KMS-11 (cell line): ENCODE measurements at regions not wholly inside any gene's neighbourhood (a gene's known extent, or its start where the extent isn't known, plus 50 kb on each side); places are given as distances from the start of the nearest gene placed in this dataset.

Source experiments
- H2AFZ ChIP-seq: fragments of 200-600 bp; sonication (generic); 2 replicates; pipeline ENCODE4 v1.6.1; 2016; ENCODE audit warnings: antibody characterized with exemption, mixed run types, low read depth
- H3K27ac ChIP-seq: fragments of 200-600 bp; sonication (generic); 2 replicates; pipeline ENCODE4 v1.6.1; 2016; ENCODE audit warnings: mild to moderate bottlenecking, mixed run types
- H3K27me3 ChIP-seq: fragments of 200-600 bp; sonication (generic); 2 replicates; pipeline ENCODE4 v1.6.1; 2017; ENCODE audit warnings: mild to moderate bottlenecking, low read depth, mixed run types, moderate library complexity; ENCODE audit not compliant: insufficient read depth
- H3K36me3 ChIP-seq: fragments of 200-600 bp; sonication (generic); 2 replicates; pipeline ENCODE4 v1.6.1; 2017; ENCODE audit warnings: mild to moderate bottlenecking, mixed run types; ENCODE audit not compliant: insufficient read depth
- H3K4me1 ChIP-seq: fragments of 200-600 bp; sonication (generic); 2 replicates; pipeline ENCODE4 v1.6.1; 2016; ENCODE audit warnings: mild to moderate bottlenecking, low read depth, mixed run types; ENCODE audit not compliant: poor library complexity, severe bottlenecking
- H3K4me2 ChIP-seq: fragments of 200-600 bp; sonication (generic); 2 replicates; pipeline ENCODE4 v1.7.0; 2016; ENCODE audit warnings: mild to moderate bottlenecking, mixed run types
- H3K4me3 ChIP-seq: fragments of 200-600 bp; sonication (generic); IDR thresholded peaks from 2 replicates; pipeline ENCODE4 v1.6.1; 2017; ENCODE audit warnings: low read depth, low read length, mixed read lengths; ENCODE audit not compliant: insufficient read depth
- H3K79me2 ChIP-seq: fragments of 200-600 bp; sonication (generic); 2 replicates; pipeline ENCODE4 v1.6.1; 2016; ENCODE audit warnings: low read depth, mixed run types; ENCODE audit not compliant: insufficient read depth
- H3K9ac ChIP-seq: fragments of 200-600 bp; sonication (generic); 2 replicates; pipeline ENCODE4 v1.6.1; 2016; ENCODE audit warnings: mild to moderate bottlenecking, mixed run types
- H4K20me1 ChIP-seq: fragments of 200-600 bp; sonication (generic); 2 replicates; pipeline ENCODE4 v1.6.1; 2016; ENCODE audit warnings: mild to moderate bottlenecking, mixed run types; ENCODE audit not compliant: insufficient read depth
- TF ChIP-seq, protein P1 (sequence below): fragments of 200-600 bp; sonication (generic); conservative IDR thresholded peaks from 2 replicates; pipeline ENCODE4 v1.6.1; 2017; ENCODE audit warnings: low read depth, mild to moderate bottlenecking, antibody characterized with exemption, low read length, moderate library complexity, mixed read lengths

DNA sequence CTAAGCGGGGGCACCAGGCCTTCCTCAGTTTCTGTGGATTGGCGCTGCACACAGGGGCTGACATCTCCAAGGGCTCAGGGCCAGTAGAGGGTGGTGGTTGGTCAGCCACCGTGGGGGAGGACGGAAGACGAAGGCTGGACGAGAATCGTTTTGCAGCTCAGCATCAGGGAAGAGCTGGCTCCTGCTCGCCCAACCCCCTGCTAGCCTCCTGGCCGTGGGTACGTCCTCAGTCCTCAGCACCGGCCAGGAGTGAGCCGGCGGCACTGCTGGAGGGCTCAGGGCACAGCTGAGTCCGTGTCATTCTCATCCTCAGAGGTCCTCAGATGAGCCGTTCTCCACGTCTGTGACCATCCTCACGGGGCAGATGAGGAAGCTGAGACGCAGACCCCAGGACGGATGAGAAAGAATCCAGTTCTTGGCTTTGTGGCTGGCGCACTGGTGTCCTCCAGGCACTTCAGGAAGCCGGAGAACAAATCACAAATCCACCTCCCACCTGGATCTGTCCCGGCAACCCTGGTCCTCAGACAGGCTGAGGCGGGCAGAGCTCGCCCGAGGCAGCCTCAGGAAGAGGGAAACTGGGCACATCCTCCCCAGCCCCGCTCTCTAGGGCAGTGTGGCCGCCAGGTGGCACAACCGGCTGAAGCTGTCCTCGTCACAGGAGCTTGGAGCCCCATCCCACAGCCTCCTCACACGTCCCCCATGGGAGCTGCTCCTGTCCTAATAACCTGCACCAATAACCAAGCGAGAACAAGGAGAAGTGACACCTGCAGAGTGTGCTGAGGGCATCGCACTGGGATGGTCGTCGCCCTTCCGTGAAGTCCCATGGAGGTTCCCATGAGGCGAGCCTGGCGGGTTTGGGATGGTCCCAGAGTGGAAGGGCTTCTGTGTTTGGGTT is 393.7 kb downstream of the BRD1 start:
- Histone ChIP-seq H3K4me1 (no peaks in the 10 kb centered on the region), H3K27me3 (peaks cover 2% of the 10 kb centered on the region; the same call in 1 of the 2 replicates), H3K4me3 (no peak overlapping the region), H3K79me2 (no peaks in the 10 kb centered on the region), H3K9ac (no peak overlapping the region), H3K36me3 (no peaks in the 10 kb centered on the region), H3K4me2 (no peak overlapping the region), H4K20me1 (no peaks in the 10 kb centered on the region), H3K27ac (no peak overlapping the region), H2AFZ (no peak overlapping the region)
- TF ChIP-seq, protein P1, sequence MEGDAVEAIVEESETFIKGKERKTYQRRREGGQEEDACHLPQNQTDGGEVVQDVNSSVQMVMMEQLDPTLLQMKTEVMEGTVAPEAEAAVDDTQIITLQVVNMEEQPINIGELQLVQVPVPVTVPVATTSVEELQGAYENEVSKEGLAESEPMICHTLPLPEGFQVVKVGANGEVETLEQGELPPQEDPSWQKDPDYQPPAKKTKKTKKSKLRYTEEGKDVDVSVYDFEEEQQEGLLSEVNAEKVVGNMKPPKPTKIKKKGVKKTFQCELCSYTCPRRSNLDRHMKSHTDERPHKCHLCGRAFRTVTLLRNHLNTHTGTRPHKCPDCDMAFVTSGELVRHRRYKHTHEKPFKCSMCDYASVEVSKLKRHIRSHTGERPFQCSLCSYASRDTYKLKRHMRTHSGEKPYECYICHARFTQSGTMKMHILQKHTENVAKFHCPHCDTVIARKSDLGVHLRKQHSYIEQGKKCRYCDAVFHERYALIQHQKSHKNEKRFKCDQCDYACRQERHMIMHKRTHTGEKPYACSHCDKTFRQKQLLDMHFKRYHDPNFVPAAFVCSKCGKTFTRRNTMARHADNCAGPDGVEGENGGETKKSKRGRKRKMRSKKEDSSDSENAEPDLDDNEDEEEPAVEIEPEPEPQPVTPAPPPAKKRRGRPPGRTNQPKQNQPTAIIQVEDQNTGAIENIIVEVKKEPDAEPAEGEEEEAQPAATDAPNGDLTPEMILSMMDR: no peak

DNA sequence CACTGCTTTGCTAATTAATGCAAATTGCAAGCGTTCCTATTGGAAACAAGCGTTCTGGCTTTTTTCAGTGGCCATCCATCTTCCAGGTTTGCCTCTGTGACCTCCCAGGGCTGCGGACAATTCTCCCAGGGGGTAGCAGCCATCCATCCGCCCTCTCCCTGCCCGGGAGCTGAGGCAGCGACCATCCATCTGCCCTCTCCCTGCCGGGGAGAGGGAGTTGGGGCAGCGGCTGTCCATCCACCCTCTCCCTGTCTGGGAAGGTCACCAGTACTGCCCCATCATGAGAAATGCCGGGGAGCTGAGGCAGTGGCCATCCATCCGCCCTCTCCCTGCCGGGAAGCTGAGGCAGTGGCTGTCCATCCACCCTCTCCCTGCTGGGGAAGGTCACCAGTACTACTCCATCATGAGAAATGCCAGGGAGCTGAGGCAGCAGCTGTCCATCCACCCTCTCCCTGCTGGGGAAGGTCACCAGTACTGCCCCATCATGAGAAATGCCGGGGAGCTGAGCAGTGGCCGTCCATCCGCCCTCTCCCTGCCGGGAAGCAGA is 394.7 kb downstream of the BRD1 start:
- no peak overlapping the region for H3K27ac ChIP-seq
- H3K27me3 ChIP-seq: peaks cover 2% of the 10 kb centered on the region; the same call in 1 of the 2 replicates
- no peaks in the 10 kb centered on the region for H3K36me3 ChIP-seq
- no peak overlapping the region for H3K4me2 ChIP-seq
- no peaks in the 10 kb centered on the region for H3K79me2 ChIP-seq
- H4K20me1 ChIP-seq: no peaks in the 10 kb centered on the region
- no peak overlapping the region for H2AFZ ChIP-seq
- no peaks in the 10 kb centered on the region for H3K4me1 ChIP-seq
- TF ChIP-seq, protein P1: no peak
- H3K9ac ChIP-seq: no peak overlapping the region
- H3K4me3 ChIP-seq: no peak overlapping the region

DNA sequence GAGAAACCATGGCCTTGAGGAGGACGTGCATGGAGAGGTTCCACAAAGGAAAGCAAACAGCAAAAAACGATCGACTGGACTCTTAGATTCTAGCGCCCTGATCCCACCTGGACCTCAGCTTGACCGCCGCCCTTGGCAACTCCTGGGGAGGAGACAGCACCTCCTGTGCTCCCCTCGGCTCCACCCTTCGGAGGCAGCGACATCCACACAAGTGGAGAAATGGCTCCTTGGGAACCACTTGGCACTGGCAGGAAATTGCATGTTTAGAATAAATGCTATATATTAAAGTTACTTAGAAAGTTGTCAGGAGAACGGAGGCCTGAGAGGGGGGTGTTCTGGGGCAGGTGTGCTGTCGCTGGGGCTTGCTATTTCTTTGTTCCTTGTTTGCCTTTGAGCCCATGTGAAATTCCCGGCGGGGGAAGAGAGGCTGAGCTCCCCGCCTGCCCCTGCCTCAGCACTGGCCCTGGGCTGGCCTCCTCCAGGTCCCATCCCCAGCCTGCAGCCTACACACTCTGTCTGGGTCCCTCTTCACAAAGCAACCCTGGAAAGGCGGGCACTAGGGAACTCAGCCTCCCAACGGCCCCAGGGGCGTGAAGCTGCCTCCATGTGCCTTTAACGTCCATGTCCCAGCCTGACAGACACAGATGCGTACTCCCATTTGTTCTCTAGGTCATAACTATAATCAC is 395.3 kb downstream of the BRD1 start:
- H3K4me2 ChIP-seq: no peak overlapping the region
- H3K27me3 ChIP-seq: peaks cover 2% of the 10 kb centered on the region; the same call in 1 of the 2 replicates
- no peak overlapping the region for H3K4me3 ChIP-seq

DNA sequence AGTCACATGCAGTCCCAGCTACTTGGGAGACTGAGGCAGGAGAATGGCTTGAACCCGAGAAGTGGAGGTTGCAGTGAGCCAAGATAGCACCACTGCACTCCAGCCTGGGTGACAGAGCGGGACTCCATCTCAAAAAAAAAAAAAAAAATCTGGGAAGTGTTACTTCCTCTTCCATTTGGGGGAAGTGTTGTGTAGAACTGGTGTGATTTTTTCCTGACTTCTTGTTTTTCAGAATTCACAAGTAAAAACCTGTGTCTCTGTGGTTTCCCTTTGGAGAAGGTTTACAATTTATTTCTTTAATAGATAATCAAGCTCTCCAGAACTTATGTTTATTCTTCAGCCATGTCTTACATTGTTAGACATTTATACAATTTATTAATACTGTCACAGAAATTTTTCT is 396.1 kb downstream of the BRD1 start:
- Histone ChIP-seq H4K20me1 (no peaks in the 10 kb centered on the region), H3K79me2 (no peaks in the 10 kb centered on the region), H3K36me3 (no peaks in the 10 kb centered on the region), H3K27ac (no peak overlapping the region), H3K4me3 (no peak overlapping the region), H3K4me2 (no peak overlapping the region), H3K27me3 (no peaks in the 10 kb centered on the region; the same call in 1 of the 2 replicates), H2AFZ (no peak overlapping the region), H3K4me1 (no peaks in the 10 kb centered on the region), H3K9ac (no peak overlapping the region)
- TF ChIP-seq, protein P1: no peak

More for the DNA sequence above, 395.3 kb downstream of the BRD1 start:
- Histone ChIP-seq H4K20me1 (no peaks in the 10 kb centered on the region), H3K4me1 (no peaks in the 10 kb centered on the region), H3K79me2 (no peaks in the 10 kb centered on the region), H3K36me3 (no peaks in the 10 kb centered on the region), H3K9ac (no peak overlapping the region), H2AFZ (no peak overlapping the region), H3K27ac (no peak overlapping the region)
- TF ChIP-seq, protein P1: no peak
